ENCODE measurements at regions not wholly inside any gene's neighbourhood (a gene's known extent, or its start where the extent isn't known, plus 50 kb on each side); places are given as distances from the start of the nearest gene placed in this dataset.

- POLR2A ChIA-PET, result no interaction called here
- H3K4me2 ChIP-seq (ENCODE audit: low read depth, low read length), result no peak overlapping the region
- H3K4me3 ChIP-seq (replicated peaks in 1 of 3; ENCODE audit: insufficient read depth in 1 of 3, low read depth in 2 of 3, low read length in 3 of 3), result no peak overlapping the region
- no peak for ATAC-seq
- no peaks in the 10 kb centered on the region for H3K27me3 ChIP-seq (ENCODE audit: control insufficient read depth in 1 of 2, insufficient read depth in 2 of 2, low read length in 2 of 2)
- no peak overlapping the region for H3K9ac ChIP-seq (ENCODE audit: insufficient read depth, low read depth, low read length)
- WGBS (ENCODE audit: low lambda C conversion rate), result 97% methylated on average over 6 of the region's 10 CpGs
- H3K36me3 ChIP-seq (replicated peaks in 1 of 2; ENCODE audit: control insufficient read depth in 1 of 2, insufficient read depth in 2 of 2, low read length in 2 of 2), result peaks cover 8 to 28% of the 10 kb centered on the region in 2 experiments; a peak in 3 of 5 replicates
- intact Hi-C loops (cut with micrococcal nuclease; ENCODE audit: unreplicated experiment), result no loop called here
- H4K20me1 ChIP-seq (ENCODE audit: insufficient read depth, low read length), result peaks cover 20% of the 10 kb centered on the region; the same call in 1 of the 2 replicates
- no peaks in the 10 kb centered on the region for H3K79me2 ChIP-seq (ENCODE audit: insufficient read depth, low read length)
- TF ChIP-seq ZNF354B (CRISPR knock-in tag; IDR thresholded peaks at IDR 0.05) (no peak), ZFP36L1 (CRISPR knock-in tag; IDR thresholded peaks at IDR 0.05) (no peak), ATRX (CRISPR knock-in tag; IDR thresholded peaks at IDR 0.05; ENCODE audit: borderline replicate concordance) (no peak), ZNF180 (CRISPR knock-in tag; IDR thresholded peaks at IDR 0.05; ENCODE audit: borderline replicate concordance, low read depth) (no peak), ATF7-NPFF (CRISPR knock-in tag; IDR thresholded peaks at IDR 0.05; ENCODE audit: low read depth) (no peak), SMYD3 (CRISPR knock-in tag; IDR thresholded peaks at IDR 0.05) (no peak), STAT6 (CRISPR knock-in tag; IDR thresholded peaks at IDR 0.05; ENCODE audit: borderline replicate concordance) (no peak), MYC (CRISPR knock-in tag; IDR thresholded peaks at IDR 0.05; ENCODE audit: borderline replicate concordance) (no peak), BRD4 (CRISPR knock-in tag; IDR thresholded peaks at IDR 0.05) (no peak), MXD1 (CRISPR knock-in tag; IDR thresholded peaks at IDR 0.05) (no peak), ZNF484 (CRISPR knock-in tag; IDR thresholded peaks at IDR 0.05; ENCODE audit: borderline replicate concordance, low read depth) (no peak), KLF13 (CRISPR knock-in tag; IDR thresholded peaks at IDR 0.05) (no peak), ZNF775 (CRISPR knock-in tag; IDR thresholded peaks at IDR 0.05; ENCODE audit: borderline replicate concordance) (no peak), ZNF879 (CRISPR knock-in tag; IDR thresholded peaks at IDR 0.05) (no peak), ZNF335 (CRISPR knock-in tag; IDR thresholded peaks at IDR 0.05) (no peak), ZNF629 (CRISPR knock-in tag; conservative IDR thresholded peaks at IDR 0.05) (no peak), SIX4 (CRISPR knock-in tag; IDR thresholded peaks at IDR 0.05) (no peak)
- no peaks in the 10 kb centered on the region for H3K9me3 ChIP-seq (ENCODE audit: low read length)
- TSS peak; percentile 38 for BruUV-seq (replicated peaks)
- CTCF ChIA-PET (ENCODE audit: low intra/inter-chr PET ratio, low total read pairs), result no interaction called here
- H3K4me1 ChIP-seq (ENCODE audit: insufficient read depth, low read length), result no peaks in the 10 kb centered on the region
- no peak overlapping the region for H2AFZ ChIP-seq (ENCODE audit: low read length)
- FAIRE-seq, result no peak
- no peak for DNase-seq (ENCODE audit: low spot score)
- no peak overlapping the region for H3K27ac ChIP-seq (ENCODE audit: extremely low read length, insufficient read depth, low read length)
- in situ Hi-C loops (cut with HindIII; ENCODE audit: extremely low pct_ligation_motif_present, low pct_unique_long_range_greater_than_20kb), result no loop called here
Observed at GRCh38 chr11:70954471-70954870, 297.9 kb downstream of the SHANK2 start.
